ENCODE measurements at regions not wholly inside any gene's neighbourhood (a gene's known extent, or its start where the extent isn't known, plus 50 kb on each side); places are given as distances from the start of the nearest gene placed in this dataset.

DNA sequence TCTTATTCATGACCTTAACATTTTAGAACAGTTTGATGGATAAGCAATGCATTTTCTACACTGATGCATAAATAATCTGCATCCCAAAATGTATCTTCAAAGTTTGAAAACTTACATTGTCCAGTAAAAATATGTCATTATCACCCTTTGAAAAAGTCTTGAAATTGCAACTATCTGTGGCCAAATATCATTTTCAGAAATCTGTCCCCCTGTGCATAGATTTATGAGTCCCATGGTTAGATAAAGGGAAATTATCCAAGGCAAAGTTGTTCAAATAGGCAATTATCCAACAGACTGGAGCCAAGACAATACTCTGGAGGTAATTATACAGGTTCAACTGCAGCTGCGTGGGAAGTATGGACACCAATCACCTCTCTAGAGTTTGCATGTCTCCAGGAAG is 182.5 kb upstream of the INTU start:
- Mint-ChIP-seq H3K4me1 (no peaks in the 10 kb centered on the region), H3K27ac (no peak overlapping the region), H3K9me3 (ENCODE audit: insufficient read depth) (no peaks in the 10 kb centered on the region), H3K27me3 (no peaks in the 10 kb centered on the region), H3K4me3 (no peak overlapping the region)
- no peak for TF ChIP-seq CTCF (IDR thresholded peaks at IDR 0.05)
- no peak for TF ChIP-seq EZH2 (IDR thresholded peaks at IDR 0.05; ENCODE audit: borderline replicate concordance, insufficient read depth, low read depth, low read length, poor library complexity, severe bottlenecking)
- DNase-seq (no peak), ATAC-seq (ENCODE audit: low read depth) (no peak)
- Histone ChIP-seq H3K36me3 (replicated peaks in 1 of 2; ENCODE audit: control extremely low read depth in 1 of 2, control insufficient read depth in 1 of 2, extremely low read depth in 1 of 2, insufficient read depth in 2 of 2, low read length in 1 of 2) (no peaks in the 10 kb centered on the region), H3K4me2 (replicated peaks; ENCODE audit: low read depth, low read length, poor library complexity, severe bottlenecking) (no peak overlapping the region), H3K27me3 (replicated peaks in 1 of 4; ENCODE audit: control extremely low read depth in 1 of 4, control insufficient read depth in 3 of 4, insufficient read depth in 4 of 4, low read length in 3 of 4) (no peaks in the 10 kb centered on the region), H2AFZ (ENCODE audit: insufficient read depth, low read depth, low read length, poor library complexity, severe bottlenecking) (no peak overlapping the region), H3K27ac (ENCODE audit: low read length in 2 of 2) (no peak overlapping the region), H3K9ac (ENCODE audit: low read length) (no peak overlapping the region), H4K20me1 (ENCODE audit: control insufficient read depth, insufficient read depth, low read length, poor library complexity, severe bottlenecking) (no peaks in the 10 kb centered on the region), H3K79me2 (ENCODE audit: control insufficient read depth, insufficient read depth, low read length) (no peaks in the 10 kb centered on the region), H3K4me1 (ENCODE audit: control insufficient read depth in 2 of 2, insufficient read depth in 2 of 2, low read length in 2 of 2) (no peaks in the 10 kb centered on the region), H3K4me3 (ENCODE audit: control extremely low read depth in 1 of 5, extremely low read depth in 1 of 5, insufficient read depth in 1 of 5, low read depth in 2 of 5, low read length in 4 of 5) (no peak overlapping the region), H3K9me3 (ENCODE audit: control extremely low read depth in 1 of 3, control insufficient read depth in 2 of 3, insufficient read depth in 1 of 3, low read length in 2 of 3) (no peaks in the 10 kb centered on the region)
- CTCF ChIA-PET: no interaction called here
- POLR2A ChIA-PET: no interaction called here
- WGBS (ENCODE audit: insufficient coverage): 100% methylated on average over 1 of the region's 1 CpG
- intact Hi-C loops (cut with micrococcal nuclease): no loop called here

- H3K27me3 Mint-ChIP-seq: peaks cover 2% of the 10 kb centered on the region
- Histone ChIP-seq H3K36me3 (replicated peaks in 1 of 2; ENCODE audit: control extremely low read depth in 1 of 2, control insufficient read depth in 1 of 2, extremely low read depth in 1 of 2, insufficient read depth in 2 of 2, low read length in 1 of 2) (no peaks in the 10 kb centered on the region), H3K4me2 (replicated peaks; ENCODE audit: low read depth, low read length, poor library complexity, severe bottlenecking) (no peak overlapping the region), H3K9ac (ENCODE audit: low read length) (no peak overlapping the region), H2AFZ (ENCODE audit: insufficient read depth, low read depth, low read length, poor library complexity, severe bottlenecking) (no peak overlapping the region), H3K9me3 (ENCODE audit: control extremely low read depth in 1 of 3, control insufficient read depth in 2 of 3, insufficient read depth in 1 of 3, low read length in 2 of 3) (peaks cover 0 to 10% (median 1%) of the 10 kb centered on the region in 3 donors), H3K79me2 (ENCODE audit: control insufficient read depth, insufficient read depth, low read length) (no peaks in the 10 kb centered on the region), H3K4me3 (ENCODE audit: control extremely low read depth in 1 of 5, extremely low read depth in 1 of 5, insufficient read depth in 1 of 5, low read depth in 2 of 5, low read length in 4 of 5) (no peak overlapping the region), H3K27me3 (replicated peaks in 1 of 4; ENCODE audit: control extremely low read depth in 1 of 4, control insufficient read depth in 3 of 4, insufficient read depth in 4 of 4, low read length in 3 of 4) (no peaks in the 10 kb centered on the region), H3K27ac (ENCODE audit: low read length in 2 of 2) (no peak overlapping the region), H4K20me1 (ENCODE audit: control insufficient read depth, insufficient read depth, low read length, poor library complexity, severe bottlenecking) (no peaks in the 10 kb centered on the region), H3K4me1 (ENCODE audit: control insufficient read depth in 2 of 2, insufficient read depth in 2 of 2, low read length in 2 of 2) (no peaks in the 10 kb centered on the region)
- 57% methylated on average over 4 of the region's 6 CpGs for WGBS (ENCODE audit: insufficient coverage)
- H3K4me1 Mint-ChIP-seq: no peaks in the 10 kb centered on the region
- ChIA-PET POLR2A (no interaction called here), CTCF (no interaction called here)
- TF ChIP-seq CTCF (IDR thresholded peaks at IDR 0.05) (no peak), EZH2 (IDR thresholded peaks at IDR 0.05; ENCODE audit: borderline replicate concordance, insufficient read depth, low read depth, low read length, poor library complexity, severe bottlenecking) (no peak)
- intact Hi-C loops (cut with micrococcal nuclease): no loop called here
- no peak for ATAC-seq (ENCODE audit: low read depth)
- H3K4me3 Mint-ChIP-seq: no peak overlapping the region
- H3K27ac Mint-ChIP-seq: no peak overlapping the region
- no peak for DNase-seq
- H3K9me3 Mint-ChIP-seq (ENCODE audit: insufficient read depth): no peaks in the 10 kb centered on the region
Observed at GRCh38 chr4:127463883-127464282, 168.9 kb upstream of the INTU start.

Data from B cell (primary cell).